ENCODE measurements at regions not wholly inside any gene's neighbourhood (a gene's known extent, or its start where the extent isn't known, plus 50 kb on each side); places are given as distances from the start of the nearest gene placed in this dataset.

- no peak for TF ChIP-seq CTCF (IDR thresholded peaks at IDR 0.05; ENCODE audit: low read depth, low read length, missing input control)
- no peak for TF ChIP-seq NR2F2 (IDR thresholded peaks at IDR 0.05)
- TF ChIP-seq RAD21 (IDR thresholded peaks at IDR 0.05): no peak
- no peak for TF ChIP-seq YY1 (IDR thresholded peaks at IDR 0.05)
Observed at GRCh38 chr5:155996123-155996522, 330.8 kb upstream of the SGCD start.

All from liver (tissue), 3 donors.